NB4 (cell line): ENCODE measurements at regions not wholly inside any gene's neighbourhood (a gene's known extent, or its start where the extent isn't known, plus 50 kb on each side); places are given as distances from the start of the nearest gene placed in this dataset.

Experiments used
- DNase-seq: peaks from one replicate; pipeline ENCODE4 v3.0.0; 2010; ENCODE audit warnings: low read depth
- H3K4me3 ChIP-seq: one replicate; pipeline ENCODE4 v1.5.1; 2011; ENCODE audit warnings: mild to moderate bottlenecking, low read depth, low read length, moderate library complexity
- MYC ChIP-seq: IDR thresholded peaks from 2 replicates; pipeline ENCODE4 v1.6.1; 2011; ENCODE audit warnings: low read depth, low read length
- POLR2A ChIP-seq: IDR thresholded peaks from 2 replicates; pipeline ENCODE4 v1.6.1; 2011; ENCODE audit warnings: mild to moderate bottlenecking; ENCODE audit not compliant: insufficient read length; ENCODE audit errors: extremely low read depth
- TF ChIP-seq, protein P1 (sequence below): IDR thresholded peaks from 2 replicates; pipeline ENCODE4 v1.6.1; 2011; ENCODE audit warnings: low read depth, low read length
- TF ChIP-seq, protein P2 (sequence below): IDR thresholded peaks from one replicate; pipeline ENCODE4 v1.5.1; 2012; ENCODE audit warnings: low read depth, low read length

DNA sequence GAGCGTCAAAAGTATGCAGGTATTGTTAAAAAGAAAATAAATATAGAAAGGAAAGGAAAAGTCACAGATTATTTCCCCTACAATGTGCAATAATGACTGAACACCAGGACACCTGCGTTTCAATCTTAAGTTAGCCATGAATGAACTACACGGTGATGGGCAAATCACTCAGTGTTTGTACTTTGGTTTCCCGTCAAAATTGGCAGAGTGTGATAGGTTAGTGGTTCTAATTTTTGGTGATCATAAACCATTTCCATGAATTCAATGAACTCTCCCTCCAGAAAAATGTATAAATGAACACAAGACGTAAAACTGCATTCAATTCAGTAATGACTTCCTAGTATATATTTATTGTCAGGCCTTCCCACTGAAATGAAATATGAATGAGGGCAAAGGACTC lies 59.0 kb upstream of the ITGA1 start:
- TF ChIP-seq, protein P1, sequence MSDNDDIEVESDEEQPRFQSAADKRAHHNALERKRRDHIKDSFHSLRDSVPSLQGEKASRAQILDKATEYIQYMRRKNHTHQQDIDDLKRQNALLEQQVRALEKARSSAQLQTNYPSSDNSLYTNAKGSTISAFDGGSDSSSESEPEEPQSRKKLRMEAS, result no peak
- TF ChIP-seq, protein P2, sequence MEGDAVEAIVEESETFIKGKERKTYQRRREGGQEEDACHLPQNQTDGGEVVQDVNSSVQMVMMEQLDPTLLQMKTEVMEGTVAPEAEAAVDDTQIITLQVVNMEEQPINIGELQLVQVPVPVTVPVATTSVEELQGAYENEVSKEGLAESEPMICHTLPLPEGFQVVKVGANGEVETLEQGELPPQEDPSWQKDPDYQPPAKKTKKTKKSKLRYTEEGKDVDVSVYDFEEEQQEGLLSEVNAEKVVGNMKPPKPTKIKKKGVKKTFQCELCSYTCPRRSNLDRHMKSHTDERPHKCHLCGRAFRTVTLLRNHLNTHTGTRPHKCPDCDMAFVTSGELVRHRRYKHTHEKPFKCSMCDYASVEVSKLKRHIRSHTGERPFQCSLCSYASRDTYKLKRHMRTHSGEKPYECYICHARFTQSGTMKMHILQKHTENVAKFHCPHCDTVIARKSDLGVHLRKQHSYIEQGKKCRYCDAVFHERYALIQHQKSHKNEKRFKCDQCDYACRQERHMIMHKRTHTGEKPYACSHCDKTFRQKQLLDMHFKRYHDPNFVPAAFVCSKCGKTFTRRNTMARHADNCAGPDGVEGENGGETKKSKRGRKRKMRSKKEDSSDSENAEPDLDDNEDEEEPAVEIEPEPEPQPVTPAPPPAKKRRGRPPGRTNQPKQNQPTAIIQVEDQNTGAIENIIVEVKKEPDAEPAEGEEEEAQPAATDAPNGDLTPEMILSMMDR, result no peak
- TF ChIP-seq POLR2A (no peak), MYC (no peak)
- H3K4me3 ChIP-seq, result no peak overlapping the region
- no peak for DNase-seq

- no peak for TF ChIP-seq POLR2A
- TF ChIP-seq, protein P2, result no peak
- TF ChIP-seq, protein P1, result no peak
- no peak for TF ChIP-seq MYC
- DNase-seq, result no peak
These were observed 56.3 kb upstream of the ITGA1 start for GRCh38 chr5:52731274-52732027.

GRCh38 chr5:52734557-52734956 lies 53.2 kb upstream of the ITGA1 start:
- TF ChIP-seq POLR2A (no peak), MYC (no peak)
- TF ChIP-seq, protein P1, result no peak
- TF ChIP-seq, protein P2, result no peak
- DNase-seq, result no peak
- no peak overlapping the region for H3K4me3 ChIP-seq

More at GRCh38 chr5:52731274-52732027, 56.3 kb upstream of the ITGA1 start:
- H3K4me3 ChIP-seq, result no peak overlapping the region

DNA sequence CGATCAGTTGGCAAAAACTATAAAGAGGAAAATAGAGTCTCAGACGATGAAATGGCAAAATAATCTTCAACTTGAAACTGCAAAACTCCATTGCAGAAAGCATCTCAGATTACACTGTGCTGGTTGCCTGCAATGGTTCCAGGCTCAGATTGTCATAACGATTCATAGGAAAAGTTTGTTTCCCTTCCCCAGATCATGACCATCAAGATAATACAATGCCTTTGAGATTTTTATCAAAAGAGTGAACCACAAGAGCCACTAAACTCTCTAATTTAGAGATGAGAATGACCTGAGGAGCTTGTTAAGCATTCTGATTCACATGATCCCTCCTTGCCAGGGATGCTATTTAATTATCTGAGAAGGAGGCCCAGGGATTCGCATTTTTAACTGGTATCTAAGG lies 52.6 kb upstream of the ITGA1 start:
- DNase-seq, result no peak
- TF ChIP-seq MYC (no peak), POLR2A (no peak)
- TF ChIP-seq, protein P1, result no peak
- TF ChIP-seq, protein P2, result no peak
- H3K4me3 ChIP-seq, result no peak overlapping the region
